ENCODE measurements at regions not wholly inside any gene's neighbourhood (a gene's known extent, or its start where the extent isn't known, plus 50 kb on each side); places are given as distances from the start of the nearest gene placed in this dataset.
A peak's percentile ranks its signal among the peaks of the same experiment; 100 is the strongest.

- TF ChIP-seq ZBTB4 (CRISPR knock-in tag; IDR thresholded peaks at IDR 0.05) (no peak), SMAD5 (IDR thresholded peaks at IDR 0.05; ENCODE audit: low read depth) (no peak), PKNOX1 (IDR thresholded peaks at IDR 0.05) (no peak), BMI1 (IDR thresholded peaks at IDR 0.05; ENCODE audit: borderline replicate concordance) (no peak), CHD4 (IDR thresholded peaks at IDR 0.05) (no peak), RBBP5 (conservative IDR thresholded peaks at IDR 0.05) (no peak), ETV6 (conservative IDR thresholded peaks at IDR 0.05 in 1 of 2, IDR thresholded peaks at IDR 0.05 in 1 of 2; ENCODE audit: borderline replicate concordance in 1 of 2, low read depth in 1 of 2) (no peak)
These were observed 54.3 kb upstream of the ARX start (continued) for GRCh38 chrX:25070038-25070437.

- SMC1A ChIA-PET (ENCODE audit: uncharacterized antibody, unreplicated experiment) = no interaction called here
- FAIRE-seq = no peak
- Histone ChIP-seq H4K20me1 (ENCODE audit: control insufficient read depth, insufficient read depth) (no peaks in the 10 kb centered on the region), H3K9me3 (replicated peaks; ENCODE audit: control insufficient read depth, insufficient read depth, low read length) (no peaks in the 10 kb centered on the region), H3K36me3 (ENCODE audit: control insufficient read depth in 2 of 2, insufficient read depth in 2 of 2, low read length in 1 of 2) (no peaks in the 10 kb centered on the region), H3K79me2 (ENCODE audit: control insufficient read depth, insufficient read depth, low read length) (no peaks in the 10 kb centered on the region), H3K9ac (ENCODE audit: control insufficient read depth, insufficient read depth, low read length) (no peak overlapping the region), H3K4me1 (ENCODE audit: control insufficient read depth, insufficient read depth, low read length) (no peaks in the 10 kb centered on the region), H3K27ac (ENCODE audit: control insufficient read depth, insufficient read depth) (no peak overlapping the region), H2AFZ (ENCODE audit: control insufficient read depth, low read depth, low read length) (no peak overlapping the region), H3K4me3 (no peak overlapping the region), H3K27me3 (replicated peaks in 1 of 2; ENCODE audit: control insufficient read depth in 2 of 2, insufficient read depth in 2 of 2, low read length in 1 of 2) (no peaks in the 10 kb centered on the region), H3K4me2 (ENCODE audit: control insufficient read depth, insufficient read depth) (no peak overlapping the region)
- POLR2A ChIA-PET = no interaction called here
- TF ChIP-seq STAT3 (IDR thresholded peaks at IDR 0.05; ENCODE audit: low read depth, low read length) (no peak), RAD51 (IDR thresholded peaks at IDR 0.05) (peak; percentile 40; the same call in 1 of the 2 replicates)
- intact Hi-C loops (cut with micrococcal nuclease; ENCODE audit: unreplicated experiment) = no loop called here
- in situ Hi-C loops (cut with MboI) = no loop called here
- CTCF ChIA-PET = no interaction called here
- 32% methylated on average over 2 of the region's 2 CpGs for WGBS (ENCODE audit: insufficient coverage, insufficient replicate concordance, low lambda C conversion rate, missing lambda C conversion rate)
- no TSS peak for BruUV-seq (replicated peaks)
- RAD21 ChIA-PET (ENCODE audit: unreplicated experiment) = no interaction called here
- no peak for ATAC-seq
- no peak for DNase-seq (ENCODE audit: low read depth, low spot score)
These were observed 53.4 kb upstream of the ARX start for GRCh38 chrX:25069209-25069608.
